GM23338 (cell line): ENCODE measurements at regions not wholly inside any gene's neighbourhood (a gene's known extent, or its start where the extent isn't known, plus 50 kb on each side); places are given as distances from the start of the nearest gene placed in this dataset.

Experiments
- ATAC-seq: fragments of 200-7000 bp; cut with Tn5 transposase; 3 replicates; pipeline ENCODE4 v1.9.1; 2020
- DNase-seq: peaks from one replicate; pipeline ENCODE4 v3.0.0-alpha.2; 2015; ENCODE audit warnings: low spot score
- H2AFZ ChIP-seq: fragments of 200-600 bp; sonication (generic); 2 replicates; pipeline ENCODE4 v1.8.0; 2016; ENCODE audit warnings: antibody characterized with exemption, mild to moderate bottlenecking, moderate library complexity
- H3F3A ChIP-seq: fragments of 200-600 bp; sonication (generic); replicated peaks from 2 replicates; pipeline ENCODE4 v1.8.0; 2017; ENCODE audit warnings: antibody characterized with exemption, mixed run types, low read depth
- H3K27ac ChIP-seq: fragments of 200-600 bp; sonication (generic); 2 replicates; pipeline ENCODE4 v1.6.1; 2016; ENCODE audit warnings: low read depth
- H3K27me3 ChIP-seq: fragments of 200-600 bp; sonication (generic); 2 replicates; pipeline ENCODE4 v1.8.0; 2016; ENCODE audit warnings: mild to moderate bottlenecking, mixed run types, moderate library complexity; ENCODE audit not compliant: insufficient read depth
- H3K36me3 ChIP-seq: fragments of 200-600 bp; sonication (generic); 2 replicates; pipeline ENCODE4 v1.8.0; 2016; ENCODE audit warnings: mild to moderate bottlenecking; ENCODE audit not compliant: insufficient read depth
- H3K4me1 ChIP-seq: fragments of 200-600 bp; sonication (generic); 2 replicates; pipeline ENCODE4 v1.8.0; 2016; ENCODE audit warnings: mild to moderate bottlenecking, moderate library complexity; ENCODE audit not compliant: insufficient read depth
- H3K4me2 ChIP-seq: fragments of 200-600 bp; sonication (generic); 2 replicates; pipeline ENCODE4 v1.7.1; 2017; ENCODE audit warnings: mixed run types
- H3K4me3 ChIP-seq: fragments of 200-600 bp; sonication (generic); 2 replicates; pipeline ENCODE4 v1.6.1; 2016; ENCODE audit warnings: mixed run types
- H3K79me2 ChIP-seq: fragments of 200-600 bp; sonication (generic); replicated peaks from 2 replicates; pipeline ENCODE4 v1.8.0; 2017; ENCODE audit warnings: mild to moderate bottlenecking; ENCODE audit not compliant: insufficient read depth
- H3K9me2 ChIP-seq: fragments of 200-600 bp; sonication (generic); 2 replicates; pipeline ENCODE4 v1.8.0; 2017; ENCODE audit not compliant: insufficient read depth
- H4K20me1 ChIP-seq: fragments of 200-600 bp; sonication (generic); replicated peaks from 2 replicates; pipeline ENCODE4 v1.8.0; 2017; ENCODE audit warnings: mild to moderate bottlenecking; ENCODE audit not compliant: insufficient read depth
- H3K27ac Mint-ChIP-seq: 2 replicates; pipeline ENCODE4 v1.8.0; 2020; ENCODE audit warnings: inconsistent platforms, mild to moderate bottlenecking, moderate library complexity, mixed read lengths
- H3K27me3 Mint-ChIP-seq: 3 replicates; pipeline ENCODE4 v1.8.0; 2022; ENCODE audit warnings: low read depth, mild to moderate bottlenecking, moderate library complexity, mixed read lengths, inconsistent platforms; ENCODE audit not compliant: insufficient read depth, poor library complexity
- H3K36me3 Mint-ChIP-seq: 3 replicates; pipeline ENCODE4 v1.8.0; 2021; ENCODE audit warnings: low read depth, mild to moderate bottlenecking, inconsistent platforms, moderate library complexity, mixed read lengths
- H3K4me1 Mint-ChIP-seq: 3 replicates; pipeline ENCODE4 v1.8.0; 2020; ENCODE audit warnings: mild to moderate bottlenecking, inconsistent platforms, mixed read lengths
- H3K4me3 Mint-ChIP-seq: 3 replicates; pipeline ENCODE4 v1.8.0; 2021; ENCODE audit warnings: moderate library complexity, mild to moderate bottlenecking, inconsistent platforms, mixed read lengths
- H3K9me3 Mint-ChIP-seq: 3 replicates; pipeline ENCODE4 v1.8.0; 2020; ENCODE audit warnings: moderate library complexity, mild to moderate bottlenecking, inconsistent platforms, mixed read lengths
- CREB1 ChIP-seq: fragments of 250-450 bp; sonication (Bioruptor Pico); IDR thresholded peaks from 2 replicates; pipeline ENCODE4 v1.5.0; 2020; ENCODE audit warnings: low read depth, mild to moderate bottlenecking, moderate library complexity
- CTCF ChIP-seq, 2 experiments: fragments of 200-600 bp in 1 of 2; sonication (generic) in 1 of 2; conservative IDR thresholded peaks; 2 replicates each; pipeline versions ENCODE4 v1.5.1 to v1.6.1; 2016 to 2017; ENCODE audit warnings: antibody characterized with exemption in 2 of 2, low read depth in 2 of 2, mild to moderate bottlenecking in 2 of 2, moderate library complexity in 1 of 2
- ETS1 ChIP-seq: IDR thresholded peaks from 2 replicates; pipeline ENCODE4 v1.6.1; 2016; ENCODE audit warnings: antibody characterized with exemption
- EZH2 ChIP-seq: fragments of 200-600 bp; sonication (generic); IDR thresholded peaks from one replicate; pipeline ENCODE4 v1.8.0; 2017; ENCODE audit warnings: antibody characterized with exemption, mild to moderate bottlenecking, low read depth; ENCODE audit not compliant: unreplicated experiment
- EZH2phosphoT487 ChIP-seq: fragments of 200-600 bp; sonication (generic); IDR thresholded peaks from one replicate; pipeline ENCODE4 v1.8.1; 2018; ENCODE audit warnings: antibody characterized with exemption; ENCODE audit not compliant: unreplicated experiment
- JUNB ChIP-seq: IDR thresholded peaks from one replicate; pipeline ENCODE4 v1.6.1; 2016; ENCODE audit warnings: antibody characterized with exemption; ENCODE audit not compliant: unreplicated experiment
- NANOG ChIP-seq: IDR thresholded peaks from 2 replicates; pipeline ENCODE4 v1.6.1; 2016; ENCODE audit warnings: antibody characterized with exemption, borderline replicate concordance
- POLR2AphosphoS5 ChIP-seq: IDR thresholded peaks from 2 replicates; pipeline ENCODE4 v1.6.1; 2016; ENCODE audit warnings: antibody characterized with exemption, low read depth
- REST ChIP-seq: IDR thresholded peaks from one replicate; pipeline ENCODE4 v1.6.1; 2018; ENCODE audit warnings: antibody characterized with exemption; ENCODE audit not compliant: unreplicated experiment
- STAT1 ChIP-seq: IDR thresholded peaks from one replicate; pipeline ENCODE4 v1.6.1; 2016; ENCODE audit warnings: antibody characterized with exemption; ENCODE audit not compliant: unreplicated experiment
- ZNF114 ChIP-seq: fragments of 250-450 bp; sonication (Bioruptor Pico); IDR thresholded peaks from 2 replicates; pipeline ENCODE4 v1.5.0; 2020; ENCODE audit warnings: mild to moderate bottlenecking, moderate library complexity
- ZNF462 ChIP-seq: fragments of 250-450 bp; sonication (Bioruptor Pico); IDR thresholded peaks from 2 replicates; pipeline ENCODE4 v1.5.0; 2020; ENCODE audit warnings: mild to moderate bottlenecking, moderate library complexity

GRCh38 chr6:163709693-163710092 lies 295.2 kb downstream of the QKI start (continued):
- TF ChIP-seq REST, result no peak
- TF ChIP-seq ETS1, result no peak
- no peak for TF ChIP-seq NANOG
- no peak for TF ChIP-seq STAT1

- Histone ChIP-seq H4K20me1 (no peaks in the 10 kb centered on the region), H3K27ac (no peak overlapping the region), H3K79me2 (no peaks in the 10 kb centered on the region), H3K9me2 (no peaks in the 10 kb centered on the region), H3K36me3 (no peaks in the 10 kb centered on the region), H3K4me3 (no peak overlapping the region), H3K27me3 (no peaks in the 10 kb centered on the region), H3K4me1 (no peaks in the 10 kb centered on the region), H3K4me2 (no peak overlapping the region), H3F3A (no peaks in the 10 kb centered on the region), H2AFZ (no peak overlapping the region)
- Mint-ChIP-seq H3K9me3 (no peaks in the 10 kb centered on the region), H3K27ac (no peak overlapping the region), H3K36me3 (no peaks in the 10 kb centered on the region), H3K4me1 (peaks cover 2% of the 10 kb centered on the region; the same call in 1 of the 3 replicates), H3K27me3 (peaks cover 3% of the 10 kb centered on the region), H3K4me3 (no peak overlapping the region)
- DNase-seq (no peak), ATAC-seq (no peak)
- TF ChIP-seq ZNF114 (CRISPR knock-in tag) (no peak), CREB1 (CRISPR knock-in tag) (no peak), STAT1 (no peak), ZNF462 (no peak), CTCF (conservative IDR thresholded peaks at IDR 0.05; ENCODE audit: low read depth in 2 of 2) (no peak), EZH2phosphoT487 (no peak), JUNB (no peak), POLR2AphosphoS5 (no peak), EZH2 (no peak)
Measured at GRCh38 chr6:163709255-163709654, 294.7 kb downstream of the QKI start.
